K562 (cell line): ENCODE measurements at regions not wholly inside any gene's neighbourhood (a gene's known extent, or its start where the extent isn't known, plus 50 kb on each side); places are given as distances from the start of the nearest gene placed in this dataset.

Experiments
- ATAC-seq: fragments of 200-7000 bp; cut with Tn5 transposase; 3 replicates; pipeline ENCODE4 v1.9.1; 2020; ENCODE audit warnings: moderate library complexity
- BruUV-seq: library from RNA; stranded (reverse); fragments of 400-500 nt; replicated peaks from 2 replicates; lab custom pipeline; 2021; lab: Mats Ljungman, UMichigan
- CTCF ChIA-PET: fragments of 300-600 bp; formaldehyde crosslinking; extraction: SDS; loops from one replicate; lab custom pipeline; 2021; ENCODE audit warnings: low intra/inter-chr PET ratio; lab: Yijun Ruan, JAX
- POLR2A ChIA-PET: fragments of 300-600, 350-650 bp; sonication (Branson Sonifier 250); formaldehyde crosslinking; extraction: SDS; loops from one replicate; lab custom pipeline; 2021; ENCODE audit warnings: antibody characterized with exemption, inconsistent platforms; lab: Yijun Ruan, JAX
- DNase-seq, 4 experiments: peaks; one replicate each; pipeline versions ENCODE4 v3.0.0 to v3.0.0-alpha.2; 2011 to 2018; ENCODE audit warnings: low spot score in 3 of 4, mixed read lengths in 3 of 4; ENCODE audit errors: extremely low read depth in 1 of 4
- FAIRE-seq: peaks from 2 replicates; lab custom pipeline; 2011; peaks lifted over from hg19 to GRCh38; lab: Jason Lieb, UNC
- H2AFZ ChIP-seq: 2 replicates; pipeline ENCODE4 v1.6.0; 2011; ENCODE audit warnings: low read depth, low read length, control low read depth, inconsistent platforms
- H3K27ac ChIP-seq: fragments of 200-600 bp; 3 replicates; pipeline ENCODE4 v1.8.0; 2011; ENCODE audit warnings: low read depth, mild to moderate bottlenecking, control low read depth, inconsistent platforms, low read length, moderate library complexity, mixed read lengths; ENCODE audit errors: extremely low read depth
- H3K27me3 ChIP-seq, 2 experiments: fragments of 300-600 bp in 1 of 2; 2 replicates in 1 of 2; 3 replicates in 1 of 2; pipeline versions ENCODE4 v1.6.0 to v1.8.0; 2011; ENCODE audit warnings: inconsistent platforms in 2 of 2, low read length in 2 of 2, mild to moderate bottlenecking in 1 of 2, mixed read lengths in 1 of 2, moderate library complexity in 1 of 2; ENCODE audit not compliant: control insufficient read depth in 2 of 2, insufficient read depth in 2 of 2
- H3K36me3 ChIP-seq: fragments of 300-600 bp; 3 replicates; pipeline ENCODE4 v1.8.0; 2011; ENCODE audit warnings: mild to moderate bottlenecking, low read length, inconsistent platforms; ENCODE audit not compliant: control insufficient read depth, insufficient read depth
- H3K4me1 ChIP-seq, 2 experiments: fragments of 200-600 bp in 1 of 2; replicated peaks in 1 of 2; 2 replicates in 1 of 2; 3 replicates in 1 of 2; pipeline versions ENCODE4 v1.5.1 to v1.8.0; 2011; ENCODE audit warnings: inconsistent platforms in 2 of 2, low read length in 2 of 2, mild to moderate bottlenecking in 1 of 2, mixed read lengths in 1 of 2, moderate library complexity in 1 of 2; ENCODE audit not compliant: control insufficient read depth in 2 of 2, insufficient read depth in 2 of 2
- H3K4me2 ChIP-seq: 2 replicates; pipeline ENCODE4 v1.6.1; 2011; ENCODE audit warnings: low read length, control low read depth, inconsistent platforms, mixed read lengths; ENCODE audit not compliant: insufficient read depth
- H3K4me3 ChIP-seq: fragments of 200-600 bp; sonication (generic), shearing (Covaris generic); 2 replicates; pipeline ENCODE4 v1.5.1; 2016; ENCODE audit warnings: control low read depth, inconsistent platforms
- H3K79me2 ChIP-seq: fragments of 200-600 bp; 3 replicates; pipeline ENCODE4 v1.8.0; 2011; ENCODE audit warnings: low read length, inconsistent platforms; ENCODE audit not compliant: control insufficient read depth, insufficient read depth
- H3K9ac ChIP-seq, 2 experiments: 2 replicates each; pipeline versions ENCODE4 v1.6.0 to v1.6.1; 2011; ENCODE audit warnings: low read depth in 2 of 2, low read length in 2 of 2, control low read depth in 1 of 2, inconsistent platforms in 1 of 2, mild to moderate bottlenecking in 1 of 2, mixed read lengths in 1 of 2; ENCODE audit not compliant: insufficient read depth in 1 of 2
- H3K9me1 ChIP-seq: one replicate; pipeline ENCODE4 v1.6.0; 2011; ENCODE audit warnings: inconsistent platforms, mild to moderate bottlenecking, low read length, moderate library complexity; ENCODE audit not compliant: control insufficient read depth, insufficient read depth
- H3K9me3 ChIP-seq: replicated peaks from 2 replicates; pipeline ENCODE4 v1.5.1; 2011; ENCODE audit warnings: low read depth, low read length, inconsistent platforms; ENCODE audit not compliant: control insufficient read depth, insufficient read depth
- H4K20me1 ChIP-seq: replicated peaks from 2 replicates; pipeline ENCODE4 v1.6.1; 2011; ENCODE audit warnings: low read length, inconsistent platforms, mixed read lengths; ENCODE audit not compliant: control insufficient read depth, insufficient read depth
- ATF2 ChIP-seq: sonication (generic); formaldehyde crosslinking; IDR thresholded peaks from 2 replicates; pipeline ENCODE4 v1.8.1; 2022; ENCODE audit warnings: missing genetic modification reagents
- CBX1 ChIP-seq: sonication (generic); IDR thresholded peaks from 2 replicates; pipeline ENCODE4 v1.6.1; 2016; ENCODE audit warnings: antibody characterized with exemption, low read depth, mild to moderate bottlenecking
- CREB3 ChIP-seq: fragments of 450-650 bp; conservative IDR thresholded peaks from 2 replicates; pipeline ENCODE4 v1.6.1; 2016; ENCODE audit warnings: missing genetic modification characterization, low read depth, mild to moderate bottlenecking, missing compliant biosample characterization, moderate library complexity
- ETV1 ChIP-seq: fragments of 450-650 bp; conservative IDR thresholded peaks from 2 replicates; pipeline ENCODE4 v1.6.1; 2016; ENCODE audit warnings: missing genetic modification characterization, control low read depth, low read depth, missing compliant biosample characterization
- FOS ChIP-seq: IDR thresholded peaks from 3 replicates; pipeline ENCODE4 v1.6.1; 2011; ENCODE audit not compliant: insufficient read length; ENCODE audit errors: extremely low read depth
- FUS ChIP-seq: fragments of 200-400 bp; formaldehyde crosslinking; optimal IDR thresholded peaks from 2 replicates; pipeline ENCODE3; 2017; ENCODE audit warnings: low read depth, low read length
- HDAC8 ChIP-seq: fragments of 450-650 bp; IDR thresholded peaks from 2 replicates; pipeline ENCODE4 v1.6.1; 2016; ENCODE audit warnings: mild to moderate bottlenecking, missing genetic modification characterization, moderate library complexity, missing compliant biosample characterization
- HIVEP1 ChIP-seq: fragments of 250-450 bp; sonication (Bioruptor Pico); IDR thresholded peaks from 2 replicates; pipeline ENCODE4 v1.4.0; 2020; ENCODE audit warnings: mild to moderate bottlenecking
- NEUROD1 ChIP-seq: fragments of 150-350 bp; IDR thresholded peaks from 2 replicates; pipeline ENCODE4 v1.6.1; 2014; ENCODE audit warnings: borderline replicate concordance, low read length, low read depth; ENCODE audit not compliant: partially characterized antibody
- NR2C1 ChIP-seq, 2 experiments: fragments of 450-650 bp; IDR thresholded peaks; 2 replicates each; pipeline ENCODE4 v1.6.1; 2017; ENCODE audit warnings: mild to moderate bottlenecking in 2 of 2, antibody characterized with exemption in 1 of 2, inconsistent platforms in 1 of 2, missing compliant biosample characterization in 1 of 2, missing genetic modification characterization in 1 of 2
- SMAD3 ChIP-seq: fragments of 450-650 bp; formaldehyde crosslinking; conservative IDR thresholded peaks from 2 replicates; pipeline ENCODE4 v1.4.0; 2020; ENCODE audit warnings: mild to moderate bottlenecking
- TEAD2 ChIP-seq: fragments of 450-650 bp; IDR thresholded peaks from 2 replicates; pipeline ENCODE4 v1.6.1; 2016; ENCODE audit warnings: missing genetic modification characterization, control low read depth, missing compliant biosample characterization
- TFAP4 ChIP-seq: sonication (generic); formaldehyde crosslinking; IDR thresholded peaks from 2 replicates; pipeline ENCODE4 v1.8.0; 2022; ENCODE audit warnings: missing genetic modification reagents, mild to moderate bottlenecking, moderate library complexity, borderline replicate concordance
- ZNF444 ChIP-seq: fragments of 250-450 bp; sonication (Bioruptor Pico); IDR thresholded peaks from 2 replicates; pipeline ENCODE4 v1.4.0; 2020; ENCODE audit warnings: mild to moderate bottlenecking, moderate library complexity
- ZZZ3 ChIP-seq: fragments of 450-650 bp; IDR thresholded peaks from 2 replicates; pipeline ENCODE4 v1.6.1; 2016; ENCODE audit warnings: antibody characterized with exemption, mild to moderate bottlenecking, moderate library complexity
- WGBS: fragments of 100-300 bp; shearing (Covaris generic); methylation state at CpG from one replicate; pipeline ENCODE4 v1.1.6; 2016; ENCODE audit warnings: low coverage, mixed read lengths; ENCODE audit not compliant: insufficient coverage; ENCODE audit errors: missing lambda C conversion rate; 5-methylcytosine and 5-hydroxymethylcytosine counted together
- in situ Hi-C: fragments of 300-500 bp; cut with MboI; formaldehyde crosslinking; loops from 4 replicates; pipeline ENCODE4 v1.15.0; 2018; ENCODE audit warnings: inconsistent platforms, mixed read lengths
- intact Hi-C: fragments of 100-400 bp; cut with micrococcal nuclease; formaldehyde crosslinking; loops from 2 replicates; pipeline ENCODE4 v1.14.2; 2022

GRCh38 chr10:130993612-130994011 lies 317.9 kb downstream of the TCERG1L start:
- Histone ChIP-seq H2AFZ (no peak overlapping the region), H3K9me1 (no peaks in the 10 kb centered on the region), H3K4me1 (no peaks in the 10 kb centered on the region), H3K79me2 (no peaks in the 10 kb centered on the region), H3K9me3 (no peaks in the 10 kb centered on the region), H4K20me1 (no peaks in the 10 kb centered on the region), H3K9ac (no peak overlapping the region), H3K4me2 (no peak overlapping the region), H3K36me3 (no peaks in the 10 kb centered on the region), H3K4me3 (no peak overlapping the region), H3K27me3 (peaks cover 0 to 5% of the 10 kb centered on the region in 2 experiments; a peak in 1 of 5 replicates), H3K27ac (no peak overlapping the region)
- ChIA-PET POLR2A (no interaction called here), CTCF (no interaction called here)
- FAIRE-seq (no peak), ATAC-seq (no peak), DNase-seq (no peak)
- WGBS = 0% methylated on average over 5 of the region's 6 CpGs
- in situ Hi-C loops (no loop called here), intact Hi-C loops (no loop called here)
- no TSS peak for BruUV-seq
- TF ChIP-seq ETV1 (tag) (no peak), HIVEP1 (CRISPR knock-in tag) (no peak), NEUROD1 (no peak), ZNF444 (CRISPR knock-in tag) (no peak), ATF2 (CRISPR knock-in tag) (no peak), TFAP4 (CRISPR knock-in tag) (no peak), CREB3 (tag) (no peak), ZZZ3 (no peak), FOS (no peak), HDAC8 (no peak), CBX1 (no peak), SMAD3 (CRISPR knock-in tag) (no peak), NR2C1 (IDR thresholded peaks at IDR 0.05) (no peak), NR2C1 (tag; IDR thresholded peaks at IDR 0.05) (no peak), TEAD2 (tag) (no peak), FUS (no peak)
